Breast epithelium (tissue), 4 donors: ENCODE measurements at regions not wholly inside any gene's neighbourhood (a gene's known extent, or its start where the extent isn't known, plus 50 kb on each side); places are given as distances from the start of the nearest gene placed in this dataset.

Source experiments
- DNase-seq, 2 donors: peaks; one replicate each; pipeline ENCODE4 v3.0.0-alpha.2; 2019; ENCODE audit warnings: low spot score in 2 of 2
- H3K27ac ChIP-seq, 2 donors: fragments of 200-600 bp; sonication (generic) in 1 of 2; one replicate each; pipeline ENCODE4 v1.5.1; 2016 to 2019; ENCODE audit warnings: mild to moderate bottlenecking in 1 of 2
- H3K27me3 ChIP-seq, 2 donors: fragments of 200-600 bp; sonication (generic) in 1 of 2; one replicate each; pipeline versions ENCODE4 v1.5.1 to v1.6.0; 2017 to 2019; ENCODE audit warnings: control low read depth in 1 of 2, mild to moderate bottlenecking in 1 of 2
- H3K36me3 ChIP-seq: fragments of 200-600 bp; one replicate; pipeline ENCODE4 v1.5.1; 2019
- H3K4me1 ChIP-seq, 2 donors: fragments of 200-600 bp; sonication (generic); one replicate each; pipeline ENCODE4 v1.5.1; 2016 to 2019; ENCODE audit warnings: control low read depth in 1 of 2
- H3K4me3 ChIP-seq, 3 donors: fragments of 200-600 bp; sonication (generic); 1 replicate in 2 of 3; 2 replicates in 1 of 3; pipeline ENCODE4 v1.5.1; 2016 to 2019; ENCODE audit warnings: mild to moderate bottlenecking in 3 of 3, moderate library complexity in 2 of 3
- H3K9me3 ChIP-seq, 2 donors: fragments of 200-600 bp; sonication (generic) in 1 of 2; one replicate each; pipeline ENCODE4 v1.5.1; 2016 to 2019; ENCODE audit warnings: control low read depth in 1 of 2
- POLR2A ChIP-seq: fragments of 450-650 bp; IDR thresholded peaks from one replicate; pipeline ENCODE4 v1.6.1; 2016; ENCODE audit warnings: antibody characterized with exemption, mild to moderate bottlenecking, moderate library complexity
- POLR2AphosphoS5 ChIP-seq, 3 donors: sonication (generic); formaldehyde crosslinking; IDR thresholded peaks; one replicate each; pipeline ENCODE4 v1.6.1; 2017; ENCODE audit warnings: antibody characterized with exemption in 3 of 3
- intact Hi-C: fragments of 100-400 bp; cut with DNase I; formaldehyde crosslinking; loops from one replicate; pipeline ENCODE4 v1.15.1; 2023; ENCODE audit warnings: low total_unique reads
- TF ChIP-seq, protein P1 (sequence below), 3 donors: fragments of 450-650 bp; IDR thresholded peaks; one replicate each; pipeline ENCODE4 v1.5.1; 2016 to 2017; ENCODE audit warnings: antibody characterized with exemption in 3 of 3, mild to moderate bottlenecking in 3 of 3, moderate library complexity in 3 of 3

GRCh38 chr16:52613508-52613907 lies 66.6 kb upstream of the TOX3 start:
- TF ChIP-seq POLR2AphosphoS5 (IDR thresholded peaks at IDR 0.05), result no peak
- TF ChIP-seq, protein P1, sequence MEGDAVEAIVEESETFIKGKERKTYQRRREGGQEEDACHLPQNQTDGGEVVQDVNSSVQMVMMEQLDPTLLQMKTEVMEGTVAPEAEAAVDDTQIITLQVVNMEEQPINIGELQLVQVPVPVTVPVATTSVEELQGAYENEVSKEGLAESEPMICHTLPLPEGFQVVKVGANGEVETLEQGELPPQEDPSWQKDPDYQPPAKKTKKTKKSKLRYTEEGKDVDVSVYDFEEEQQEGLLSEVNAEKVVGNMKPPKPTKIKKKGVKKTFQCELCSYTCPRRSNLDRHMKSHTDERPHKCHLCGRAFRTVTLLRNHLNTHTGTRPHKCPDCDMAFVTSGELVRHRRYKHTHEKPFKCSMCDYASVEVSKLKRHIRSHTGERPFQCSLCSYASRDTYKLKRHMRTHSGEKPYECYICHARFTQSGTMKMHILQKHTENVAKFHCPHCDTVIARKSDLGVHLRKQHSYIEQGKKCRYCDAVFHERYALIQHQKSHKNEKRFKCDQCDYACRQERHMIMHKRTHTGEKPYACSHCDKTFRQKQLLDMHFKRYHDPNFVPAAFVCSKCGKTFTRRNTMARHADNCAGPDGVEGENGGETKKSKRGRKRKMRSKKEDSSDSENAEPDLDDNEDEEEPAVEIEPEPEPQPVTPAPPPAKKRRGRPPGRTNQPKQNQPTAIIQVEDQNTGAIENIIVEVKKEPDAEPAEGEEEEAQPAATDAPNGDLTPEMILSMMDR (IDR thresholded peaks at IDR 0.05), result no peak
- no peak for TF ChIP-seq POLR2A
- no peak overlapping the region for H3K4me3 ChIP-seq
- no peaks in the 10 kb centered on the region for H3K9me3 ChIP-seq
- intact Hi-C loops, result no loop called here
- H3K36me3 ChIP-seq, result no peaks in the 10 kb centered on the region
- no peaks in the 10 kb centered on the region for H3K4me1 ChIP-seq
- no peaks in the 10 kb centered on the region for H3K27me3 ChIP-seq
- H3K27ac ChIP-seq, result no peak overlapping the region
- no peak for DNase-seq

DNA sequence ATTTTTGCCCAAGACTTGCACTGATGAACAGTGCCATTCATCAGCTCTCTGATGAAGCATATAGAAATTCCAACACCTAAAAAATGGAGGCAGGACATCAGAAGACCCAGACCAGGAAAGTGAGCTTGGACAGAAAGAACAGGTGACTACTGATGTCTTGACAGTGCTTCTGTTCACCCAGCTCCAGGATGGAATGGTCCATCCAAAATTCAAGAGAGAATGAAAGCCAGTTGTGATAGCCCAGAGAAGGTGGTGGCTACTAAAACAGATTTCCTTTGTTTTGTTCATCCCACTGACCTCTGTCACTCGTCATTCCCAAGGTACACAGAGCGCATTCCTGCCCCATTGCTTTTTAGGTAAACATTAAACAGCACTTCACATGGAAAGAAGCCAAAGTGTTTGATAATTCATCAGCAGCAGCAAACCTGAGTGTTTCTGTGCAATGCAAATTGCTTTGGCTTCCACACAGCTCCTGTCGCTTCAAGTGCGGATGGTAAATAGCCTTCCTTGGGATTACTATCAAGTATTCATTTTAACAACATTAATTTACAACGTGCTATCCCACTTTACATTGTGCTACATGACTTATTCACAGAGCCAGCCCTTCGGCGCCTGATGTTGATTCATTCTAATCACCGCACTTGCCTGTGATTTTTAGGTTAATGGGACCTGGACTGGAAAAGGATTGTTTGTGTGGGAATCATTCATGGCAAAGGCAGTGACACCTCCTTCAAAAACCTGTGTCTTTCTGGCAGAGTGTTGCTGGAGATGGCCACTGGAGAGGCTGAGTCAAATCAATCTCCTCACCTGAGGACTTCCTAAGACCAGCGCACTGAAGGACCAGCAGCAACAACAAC lies 65.1 kb upstream of the TOX3 start:
- TF ChIP-seq, protein P1 (IDR thresholded peaks at IDR 0.05), result no peak
- no peak for TF ChIP-seq POLR2A
- no peak for TF ChIP-seq POLR2AphosphoS5 (IDR thresholded peaks at IDR 0.05)

GRCh38 chr16:52603015-52603414 lies 56.1 kb upstream of the TOX3 start:
- intact Hi-C loops, result no loop called here
- DNase-seq, result no peak
- TF ChIP-seq, protein P1 (IDR thresholded peaks at IDR 0.05), result no peak

More for the DNA sequence above, 65.1 kb upstream of the TOX3 start:
- Histone ChIP-seq H3K4me1 (no peaks in the 10 kb centered on the region), H3K27me3 (no peaks in the 10 kb centered on the region), H3K4me3 (no peak overlapping the region), H3K36me3 (no peaks in the 10 kb centered on the region), H3K9me3 (no peaks in the 10 kb centered on the region), H3K27ac (no peak overlapping the region)
- DNase-seq, result no peak
- intact Hi-C loops, result no loop called here

DNA sequence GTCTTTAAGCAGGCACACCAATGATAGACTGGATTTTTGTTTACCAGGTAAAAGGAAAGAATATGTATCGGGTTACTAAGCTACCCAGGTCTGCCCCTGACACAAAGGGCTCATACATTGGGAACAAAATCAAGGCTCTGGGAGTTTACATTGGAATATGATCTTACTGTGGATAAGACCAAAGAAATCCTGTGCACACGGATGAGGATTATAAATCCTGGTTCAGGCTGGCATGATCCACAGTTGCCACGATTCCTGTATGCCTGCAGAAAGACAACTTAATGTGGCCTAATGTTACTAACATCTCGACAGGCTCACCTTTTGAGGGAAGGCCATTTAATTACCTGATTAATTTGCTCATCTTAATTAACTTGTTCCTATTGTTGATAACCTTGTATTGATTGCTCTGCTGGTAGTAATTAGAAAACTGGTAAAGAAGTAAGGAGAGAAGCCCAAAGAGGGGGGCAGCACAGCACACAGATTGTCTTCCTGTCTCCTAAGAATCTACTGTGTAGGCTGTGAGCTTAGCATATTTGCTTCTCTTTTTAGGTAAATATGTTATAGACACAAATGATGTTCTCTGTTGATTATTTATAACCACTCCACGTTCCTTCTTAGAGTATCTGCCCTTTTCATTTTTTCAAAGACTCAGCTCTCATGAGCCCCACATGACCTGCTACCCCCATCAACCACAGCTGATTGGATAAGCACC lies 51.0 kb upstream of the TOX3 start:
- Histone ChIP-seq H3K4me3 (no peak overlapping the region), H3K4me1 (no peaks in the 10 kb centered on the region), H3K27me3 (no peaks in the 10 kb centered on the region), H3K27ac (peak overlapping the region in 1 of 2 donors; percentile 23), H3K36me3 (no peaks in the 10 kb centered on the region), H3K9me3 (no peaks in the 10 kb centered on the region)
- TF ChIP-seq POLR2A, result no peak
- TF ChIP-seq, protein P1 (IDR thresholded peaks at IDR 0.05), result no peak
- no peak for TF ChIP-seq POLR2AphosphoS5 (IDR thresholded peaks at IDR 0.05)
- intact Hi-C loops, result no loop called here
- no peak for DNase-seq

More at GRCh38 chr16:52603015-52603414, 56.1 kb upstream of the TOX3 start:
- Histone ChIP-seq H3K4me3 (no peak overlapping the region), H3K4me1 (no peaks in the 10 kb centered on the region), H3K27ac (no peak overlapping the region), H3K36me3 (no peaks in the 10 kb centered on the region), H3K27me3 (no peaks in the 10 kb centered on the region), H3K9me3 (no peaks in the 10 kb centered on the region)
